ENCODE measurements at regions not wholly inside any gene's neighbourhood (a gene's known extent, or its start where the extent isn't known, plus 50 kb on each side); places are given as distances from the start of the nearest gene placed in this dataset.
A peak's percentile ranks its signal among the peaks of the same experiment; 100 is the strongest.

DNA sequence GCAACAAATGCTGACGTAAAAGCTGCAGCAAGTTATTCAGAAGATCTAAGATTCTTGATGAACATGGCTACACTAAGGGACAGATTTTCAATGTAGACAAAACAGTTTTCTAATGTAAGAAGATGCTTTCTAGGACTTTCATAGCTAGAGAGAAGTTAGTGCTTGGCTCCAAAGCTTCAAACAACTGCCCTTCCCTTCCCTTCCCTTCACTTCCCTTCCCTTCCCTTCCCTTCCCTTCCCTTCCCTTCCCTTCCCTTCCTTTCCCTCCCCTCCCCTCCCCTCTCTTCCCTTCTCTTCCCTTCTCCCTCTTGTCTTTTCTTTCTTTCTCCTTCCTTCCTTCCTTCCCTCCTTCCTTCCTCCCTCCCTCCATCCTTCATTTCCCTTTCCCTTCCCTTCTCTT lies 365.3 kb upstream of the ADGRL4 start:
- intact Hi-C loops (cut with micrococcal nuclease; ENCODE audit: unreplicated experiment), result no loop called here

GRCh38 chr1:79369091-79369490 lies 362.6 kb upstream of the ADGRL4 start:
- intact Hi-C loops (cut with micrococcal nuclease; ENCODE audit: unreplicated experiment), result no loop called here
- ATAC-seq (no peak), FAIRE-seq (no peak), DNase-seq (ENCODE audit: low spot score) (no peak)
- Histone ChIP-seq H2AFZ (ENCODE audit: low read length) (no peak overlapping the region), H4K20me1 (ENCODE audit: insufficient read depth, low read length) (no peaks in the 10 kb centered on the region), H3K9me3 (ENCODE audit: low read length) (peaks cover 88% of the 10 kb centered on the region), H3K4me2 (ENCODE audit: low read depth, low read length) (no peak overlapping the region), H3K27ac (ENCODE audit: extremely low read length, insufficient read depth, low read length) (no peak overlapping the region), H3K4me3 (replicated peaks in 1 of 3; ENCODE audit: insufficient read depth in 1 of 3, low read depth in 2 of 3, low read length in 3 of 3) (no peak overlapping the region), H3K4me1 (ENCODE audit: insufficient read depth, low read length) (no peaks in the 10 kb centered on the region), H3K36me3 (replicated peaks in 1 of 2; ENCODE audit: control insufficient read depth in 1 of 2, insufficient read depth in 2 of 2, low read length in 2 of 2) (no peaks in the 10 kb centered on the region), H3K9ac (ENCODE audit: insufficient read depth, low read depth, low read length) (no peak overlapping the region), H3K79me2 (ENCODE audit: insufficient read depth, low read length) (no peaks in the 10 kb centered on the region), H3K27me3 (ENCODE audit: control insufficient read depth in 1 of 2, insufficient read depth in 2 of 2, low read length in 2 of 2) (no peaks in the 10 kb centered on the region)
- BruUV-seq (replicated peaks), result no TSS peak
- ChIA-PET CTCF (ENCODE audit: low intra/inter-chr PET ratio, low total read pairs) (no interaction called here), POLR2A (no interaction called here)
- 0% methylated on average over 3 of the region's 3 CpGs for WGBS (ENCODE audit: low lambda C conversion rate)
- in situ Hi-C loops (cut with HindIII; ENCODE audit: extremely low pct_ligation_motif_present, low pct_unique_long_range_greater_than_20kb), result loop anchor here (25.0 kb wide), 1 partner anchor 532 kb away; no protein-coding TSS in a partner anchor
- no peak for TF ChIP-seq SMAD9 (CRISPR knock-in tag; IDR thresholded peaks at IDR 0.05)
- TF ChIP-seq GLI4 (CRISPR knock-in tag; IDR thresholded peaks at IDR 0.05; ENCODE audit: borderline replicate concordance), result no peak
- no peak for TF ChIP-seq LBX2 (CRISPR knock-in tag; IDR thresholded peaks at IDR 0.05; ENCODE audit: borderline replicate concordance)
- no peak for TF ChIP-seq ZNF746 (CRISPR knock-in tag; IDR thresholded peaks at IDR 0.05)
- no peak for TF ChIP-seq HIC2 (CRISPR knock-in tag; IDR thresholded peaks at IDR 0.05; ENCODE audit: low read depth)
- TF ChIP-seq ZNF670 (CRISPR knock-in tag; IDR thresholded peaks at IDR 0.05; ENCODE audit: borderline replicate concordance), result no peak
- TF ChIP-seq ZKSCAN1 (IDR thresholded peaks at IDR 0.05; ENCODE audit: low read length), result no peak
- no peak for TF ChIP-seq ZNF205 (CRISPR knock-in tag; IDR thresholded peaks at IDR 0.05)
- TF ChIP-seq TBX2 (CRISPR knock-in tag; IDR thresholded peaks at IDR 0.05; ENCODE audit: borderline replicate concordance), result no peak
- TF ChIP-seq, protein P1, sequence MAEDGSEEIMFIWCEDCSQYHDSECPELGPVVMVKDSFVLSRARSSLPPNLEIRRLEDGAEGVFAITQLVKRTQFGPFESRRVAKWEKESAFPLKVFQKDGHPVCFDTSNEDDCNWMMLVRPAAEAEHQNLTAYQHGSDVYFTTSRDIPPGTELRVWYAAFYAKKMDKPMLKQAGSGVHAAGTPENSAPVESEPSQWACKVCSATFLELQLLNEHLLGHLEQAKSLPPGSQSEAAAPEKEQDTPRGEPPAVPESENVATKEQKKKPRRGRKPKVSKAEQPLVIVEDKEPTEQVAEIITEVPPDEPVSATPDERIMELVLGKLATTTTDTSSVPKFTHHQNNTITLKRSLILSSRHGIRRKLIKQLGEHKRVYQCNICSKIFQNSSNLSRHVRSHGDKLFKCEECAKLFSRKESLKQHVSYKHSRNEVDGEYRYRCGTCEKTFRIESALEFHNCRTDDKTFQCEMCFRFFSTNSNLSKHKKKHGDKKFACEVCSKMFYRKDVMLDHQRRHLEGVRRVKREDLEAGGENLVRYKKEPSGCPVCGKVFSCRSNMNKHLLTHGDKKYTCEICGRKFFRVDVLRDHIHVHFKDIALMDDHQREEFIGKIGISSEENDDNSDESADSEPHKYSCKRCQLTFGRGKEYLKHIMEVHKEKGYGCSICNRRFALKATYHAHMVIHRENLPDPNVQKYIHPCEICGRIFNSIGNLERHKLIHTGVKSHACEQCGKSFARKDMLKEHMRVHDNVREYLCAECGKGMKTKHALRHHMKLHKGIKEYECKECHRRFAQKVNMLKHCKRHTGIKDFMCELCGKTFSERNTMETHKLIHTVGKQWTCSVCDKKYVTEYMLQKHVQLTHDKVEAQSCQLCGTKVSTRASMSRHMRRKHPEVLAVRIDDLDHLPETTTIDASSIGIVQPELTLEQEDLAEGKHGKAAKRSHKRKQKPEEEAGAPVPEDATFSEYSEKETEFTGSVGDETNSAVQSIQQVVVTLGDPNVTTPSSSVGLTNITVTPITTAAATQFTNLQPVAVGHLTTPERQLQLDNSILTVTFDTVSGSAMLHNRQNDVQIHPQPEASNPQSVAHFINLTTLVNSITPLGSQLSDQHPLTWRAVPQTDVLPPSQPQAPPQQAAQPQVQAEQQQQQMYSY (CRISPR knock-in tag; IDR thresholded peaks at IDR 0.05), result no peak
- TF ChIP-seq ZNF674 (CRISPR knock-in tag; IDR thresholded peaks at IDR 0.05; ENCODE audit: low read depth), result no peak

More for the DNA sequence above, 365.3 kb upstream of the ADGRL4 start:
- ATAC-seq, result no peak
- Histone ChIP-seq H3K9ac (ENCODE audit: insufficient read depth, low read depth, low read length) (no peak overlapping the region), H3K4me2 (ENCODE audit: low read depth, low read length) (no peak overlapping the region), H3K27ac (ENCODE audit: extremely low read length, insufficient read depth, low read length) (no peak overlapping the region), H3K79me2 (ENCODE audit: insufficient read depth, low read length) (no peaks in the 10 kb centered on the region), H3K4me1 (ENCODE audit: insufficient read depth, low read length) (no peaks in the 10 kb centered on the region), H3K4me3 (replicated peaks in 1 of 3; ENCODE audit: insufficient read depth in 1 of 3, low read depth in 2 of 3, low read length in 3 of 3) (no peak overlapping the region), H4K20me1 (ENCODE audit: insufficient read depth, low read length) (no peaks in the 10 kb centered on the region), H3K36me3 (replicated peaks in 1 of 2; ENCODE audit: control insufficient read depth in 1 of 2, insufficient read depth in 2 of 2, low read length in 2 of 2) (no peaks in the 10 kb centered on the region), H2AFZ (ENCODE audit: low read length) (no peak overlapping the region), H3K27me3 (ENCODE audit: control insufficient read depth in 1 of 2, insufficient read depth in 2 of 2, low read length in 2 of 2) (no peaks in the 10 kb centered on the region), H3K9me3 (ENCODE audit: low read length) (peaks cover 78% of the 10 kb centered on the region)
- WGBS (ENCODE audit: low lambda C conversion rate), result 4% methylated on average over 1 of the region's 1 CpG
- ChIA-PET CTCF (ENCODE audit: low intra/inter-chr PET ratio, low total read pairs) (no interaction called here), POLR2A (no interaction called here)
- peak; percentile 98 for TF ChIP-seq HNRNPK (IDR thresholded peaks at IDR 0.05; ENCODE audit: low read depth, low read length, poor library complexity, severe bottlenecking)
- no peak for TF ChIP-seq KAT7 (CRISPR knock-in tag; IDR thresholded peaks at IDR 0.05; ENCODE audit: borderline replicate concordance)
- TF ChIP-seq SMYD3 (CRISPR knock-in tag; IDR thresholded peaks at IDR 0.05), result no peak
- TF ChIP-seq FOXP1 (IDR thresholded peaks at IDR 0.05), result no peak
- TF ChIP-seq FOXP1 (CRISPR knock-in tag; IDR thresholded peaks at IDR 0.05), result no peak
- no peak for TF ChIP-seq ZNF552 (CRISPR knock-in tag; IDR thresholded peaks at IDR 0.05; ENCODE audit: borderline replicate concordance)
- peak; percentile 80; the same call in 1 of the 2 replicates for TF ChIP-seq PCBP1 (IDR thresholded peaks at IDR 0.05; ENCODE audit: borderline replicate concordance, low read depth, low read length)
- TF ChIP-seq MBD4 (IDR thresholded peaks at IDR 0.05; ENCODE audit: borderline replicate concordance, low read length), result no peak
- no peak for DNase-seq (ENCODE audit: low spot score)
- FAIRE-seq, result no peak
- no TSS peak for BruUV-seq (replicated peaks)
- in situ Hi-C loops (cut with HindIII; ENCODE audit: extremely low pct_ligation_motif_present, low pct_unique_long_range_greater_than_20kb), result loop anchor here (25.0 kb wide), 1 partner anchor 535 kb away; no protein-coding TSS in a partner anchor

Data from HepG2 (cell line).